Loucy (cell line): ENCODE measurements at regions not wholly inside any gene's neighbourhood (a gene's known extent, or its start where the extent isn't known, plus 50 kb on each side); places are given as distances from the start of the nearest gene placed in this dataset.

Source experiments
- H2AFZ ChIP-seq: fragments of 200-600 bp; sonication (generic); 2 replicates; pipeline ENCODE4 v1.6.0; 2016; ENCODE audit warnings: antibody characterized with exemption, mild to moderate bottlenecking, low read length, moderate library complexity
- H3F3A ChIP-seq: fragments of 200-600 bp; 2 replicates; pipeline ENCODE4 v1.6.0; 2016; ENCODE audit warnings: antibody characterized with exemption, low read depth, mild to moderate bottlenecking
- H3K27me3 ChIP-seq: fragments of 200-600 bp; sonication (generic); 2 replicates; pipeline ENCODE4 v1.6.1; 2014; ENCODE audit warnings: low read length, mild to moderate bottlenecking; ENCODE audit not compliant: insufficient read depth, poor library complexity, severe bottlenecking
- H3K36me3 ChIP-seq: fragments of 200-600 bp; sonication (generic); 2 replicates; pipeline ENCODE4 v1.6.1; 2016; ENCODE audit warnings: low read length; ENCODE audit not compliant: insufficient read depth
- H3K4me1 ChIP-seq: fragments of 200-600 bp; sonication (generic); 2 replicates; pipeline ENCODE4 v1.5.1; 2014; ENCODE audit warnings: low read length, mild to moderate bottlenecking; ENCODE audit not compliant: insufficient read depth, poor library complexity, severe bottlenecking
- H3K4me2 ChIP-seq: fragments of 200-600 bp; sonication (generic); 2 replicates; pipeline ENCODE4 v1.6.0; 2014; ENCODE audit warnings: antibody characterized with exemption, low read length, low read depth, mild to moderate bottlenecking; ENCODE audit not compliant: poor library complexity, severe bottlenecking
- H3K4me3 ChIP-seq: fragments of 200-600 bp; sonication (generic); 2 replicates; pipeline ENCODE4 v1.5.1; 2014; ENCODE audit warnings: low read length, mild to moderate bottlenecking, mixed read lengths; ENCODE audit not compliant: poor library complexity, severe bottlenecking
- H3K79me2 ChIP-seq: fragments of 200-600 bp; sonication (generic); 2 replicates; pipeline ENCODE4 v1.6.1; 2014; ENCODE audit warnings: low read length; ENCODE audit not compliant: insufficient read depth
- H3K9ac ChIP-seq: fragments of 200-600 bp; sonication (generic); 2 replicates; pipeline ENCODE4 v1.6.0; 2014; ENCODE audit warnings: mild to moderate bottlenecking, low read depth, low read length, moderate library complexity; ENCODE audit not compliant: poor library complexity, severe bottlenecking
- H3K9me2 ChIP-seq: fragments of 200-600 bp; sonication (generic); replicated peaks from 2 replicates; pipeline ENCODE4 v1.6.1; 2016; ENCODE audit warnings: low read depth, low read length, mixed read lengths
- H3K9me3 ChIP-seq: fragments of 200-600 bp; sonication (generic); 2 replicates; pipeline ENCODE4 v1.6.1; 2014; ENCODE audit warnings: mild to moderate bottlenecking, antibody characterized with exemption, low read length, low read depth; ENCODE audit not compliant: insufficient read depth
- H4K20me1 ChIP-seq: fragments of 200-600 bp; sonication (generic); 2 replicates; pipeline ENCODE4 v1.6.0; 2014; ENCODE audit warnings: antibody characterized with exemption, low read length, mild to moderate bottlenecking; ENCODE audit not compliant: insufficient read depth, poor library complexity, severe bottlenecking
- EZH2phosphoT487 ChIP-seq: fragments of 200-600 bp; IDR thresholded peaks from 2 replicates; pipeline ENCODE4 v1.6.1; 2018; ENCODE audit warnings: antibody characterized with exemption, mild to moderate bottlenecking, moderate library complexity, borderline replicate concordance
- TF ChIP-seq, protein P1 (sequence below): fragments of 200-600 bp; sonication (generic); conservative IDR thresholded peaks from 2 replicates; pipeline ENCODE4 v1.5.1; 2014; ENCODE audit warnings: mild to moderate bottlenecking, antibody characterized with exemption, low read length

DNA sequence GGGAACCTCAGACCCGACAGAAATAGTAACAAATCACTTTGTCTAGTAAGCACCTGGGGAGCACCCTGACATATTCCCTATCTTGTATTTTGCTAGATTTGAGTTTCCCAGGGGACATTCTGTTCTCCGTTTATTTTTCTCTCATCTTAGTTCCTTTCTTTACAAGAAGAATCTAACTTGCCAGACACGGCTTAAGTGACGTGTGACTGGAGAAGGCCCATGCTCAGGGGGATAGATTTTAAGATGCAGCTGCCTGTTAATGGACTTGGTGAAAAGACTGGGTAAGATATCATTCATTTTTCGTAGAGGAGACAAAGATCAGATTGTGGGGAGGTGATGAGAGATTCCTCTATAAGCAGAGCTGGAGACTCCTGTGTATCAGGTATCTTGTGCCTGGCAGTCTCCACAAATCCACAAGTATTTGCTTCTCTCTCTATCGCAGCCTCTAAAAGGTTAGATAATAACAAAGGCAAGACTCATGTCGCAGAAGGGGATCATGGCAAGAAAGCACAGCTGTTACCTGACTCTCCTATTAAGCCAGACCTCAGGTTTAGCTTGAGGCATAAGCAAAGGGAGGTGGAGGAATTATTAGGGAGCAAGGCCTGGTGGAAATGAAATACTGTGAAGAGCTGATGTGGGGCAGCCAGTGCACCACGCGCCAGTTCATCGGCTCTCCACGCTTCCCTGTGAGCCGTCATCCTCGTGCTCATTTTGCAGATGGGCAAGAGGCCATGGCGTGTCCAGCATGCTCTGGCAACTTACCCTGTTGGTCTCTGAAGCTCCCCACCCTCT, 347.2 kb upstream of the TNP1 start:
- H3K4me2 ChIP-seq = no peak overlapping the region
- H3K4me1 ChIP-seq = no peaks in the 10 kb centered on the region
- no peak overlapping the region for H3K4me3 ChIP-seq
- no peaks in the 10 kb centered on the region for H3K9me2 ChIP-seq
- H2AFZ ChIP-seq = peak overlapping the region; percentile 23; the same call in 1 of the 2 replicates
- H3K36me3 ChIP-seq = no peaks in the 10 kb centered on the region
- H3K9me3 ChIP-seq = peaks cover 7% of the 10 kb centered on the region
- H3K9ac ChIP-seq = no peak overlapping the region
- no peaks in the 10 kb centered on the region for H3K79me2 ChIP-seq
- no peaks in the 10 kb centered on the region for H3K27me3 ChIP-seq
- no peaks in the 10 kb centered on the region for H3F3A ChIP-seq
- H4K20me1 ChIP-seq = no peaks in the 10 kb centered on the region
- TF ChIP-seq, protein P1, sequence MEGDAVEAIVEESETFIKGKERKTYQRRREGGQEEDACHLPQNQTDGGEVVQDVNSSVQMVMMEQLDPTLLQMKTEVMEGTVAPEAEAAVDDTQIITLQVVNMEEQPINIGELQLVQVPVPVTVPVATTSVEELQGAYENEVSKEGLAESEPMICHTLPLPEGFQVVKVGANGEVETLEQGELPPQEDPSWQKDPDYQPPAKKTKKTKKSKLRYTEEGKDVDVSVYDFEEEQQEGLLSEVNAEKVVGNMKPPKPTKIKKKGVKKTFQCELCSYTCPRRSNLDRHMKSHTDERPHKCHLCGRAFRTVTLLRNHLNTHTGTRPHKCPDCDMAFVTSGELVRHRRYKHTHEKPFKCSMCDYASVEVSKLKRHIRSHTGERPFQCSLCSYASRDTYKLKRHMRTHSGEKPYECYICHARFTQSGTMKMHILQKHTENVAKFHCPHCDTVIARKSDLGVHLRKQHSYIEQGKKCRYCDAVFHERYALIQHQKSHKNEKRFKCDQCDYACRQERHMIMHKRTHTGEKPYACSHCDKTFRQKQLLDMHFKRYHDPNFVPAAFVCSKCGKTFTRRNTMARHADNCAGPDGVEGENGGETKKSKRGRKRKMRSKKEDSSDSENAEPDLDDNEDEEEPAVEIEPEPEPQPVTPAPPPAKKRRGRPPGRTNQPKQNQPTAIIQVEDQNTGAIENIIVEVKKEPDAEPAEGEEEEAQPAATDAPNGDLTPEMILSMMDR = no peak
- TF ChIP-seq EZH2phosphoT487 = no peak

DNA sequence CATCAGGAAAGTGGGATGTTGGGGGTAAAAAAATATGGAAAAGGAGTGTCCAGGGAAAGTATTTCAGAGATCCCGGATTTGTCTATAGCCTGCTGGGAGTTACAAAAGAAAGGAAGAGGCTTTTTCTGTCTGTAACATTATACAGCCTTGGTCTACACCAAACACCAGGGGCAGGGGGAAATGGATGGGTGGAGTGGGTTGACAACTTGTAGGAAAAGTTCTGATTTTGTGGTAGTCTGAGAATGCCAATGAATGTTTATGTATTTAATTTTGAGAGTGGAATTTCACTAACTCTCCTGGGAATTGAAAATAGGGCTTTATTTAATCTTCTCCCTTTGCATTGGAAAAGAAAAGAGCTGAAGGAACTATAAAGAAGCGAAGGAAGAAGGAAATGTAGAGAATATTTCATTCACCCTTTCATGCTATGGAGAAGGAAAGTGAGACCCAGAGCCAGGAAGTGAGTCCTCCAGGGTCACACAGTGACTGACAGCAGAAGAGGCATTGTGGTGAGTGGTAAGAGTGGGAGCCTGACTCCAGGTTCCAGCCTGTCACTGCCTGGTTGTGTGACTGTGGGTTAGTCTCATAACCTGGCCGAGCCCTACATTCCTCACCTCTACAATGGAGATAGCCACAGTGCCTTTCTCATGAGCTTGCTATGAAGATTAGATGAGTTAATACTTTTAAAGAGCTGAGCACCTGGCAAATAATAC, 346.3 kb upstream of the TNP1 start:
- Histone ChIP-seq H3F3A (no peaks in the 10 kb centered on the region), H2AFZ (no peak overlapping the region), H3K36me3 (no peaks in the 10 kb centered on the region), H3K9me3 (peaks cover 7% of the 10 kb centered on the region), H3K4me3 (no peak overlapping the region), H3K4me2 (no peak overlapping the region), H3K9me2 (no peaks in the 10 kb centered on the region), H3K79me2 (no peaks in the 10 kb centered on the region), H4K20me1 (no peaks in the 10 kb centered on the region), H3K27me3 (no peaks in the 10 kb centered on the region), H3K4me1 (no peaks in the 10 kb centered on the region), H3K9ac (no peak overlapping the region)
- TF ChIP-seq, protein P1 = no peak
- no peak for TF ChIP-seq EZH2phosphoT487

DNA sequence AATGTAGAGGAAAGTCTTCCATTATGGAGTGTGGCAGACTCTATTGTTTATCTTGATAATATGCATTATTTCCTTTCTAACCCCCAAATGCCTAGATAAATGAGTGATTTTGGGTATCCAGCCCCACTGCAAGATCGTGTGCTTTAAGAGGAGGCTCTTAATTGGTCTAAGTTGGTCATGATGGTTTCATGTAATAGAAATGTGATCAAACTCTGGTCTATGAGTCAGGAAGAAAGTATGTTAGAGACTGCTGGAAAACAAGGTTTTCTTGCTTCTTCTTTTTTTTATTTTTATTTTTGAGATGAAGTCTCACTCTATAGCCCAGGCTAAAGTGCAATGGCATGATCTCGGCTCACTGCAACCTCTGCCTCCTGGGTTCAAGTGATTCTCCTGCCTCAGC, 344.5 kb upstream of the TNP1 start:
- no peaks in the 10 kb centered on the region for H3K9me2 ChIP-seq
- H3K9ac ChIP-seq = no peak overlapping the region
- H3K4me2 ChIP-seq = no peak overlapping the region
- H3K27me3 ChIP-seq = no peaks in the 10 kb centered on the region
- H3K9me3 ChIP-seq = peaks cover 7% of the 10 kb centered on the region
- H4K20me1 ChIP-seq = no peaks in the 10 kb centered on the region
- no peak overlapping the region for H3K4me3 ChIP-seq
- H2AFZ ChIP-seq = no peak overlapping the region
- no peaks in the 10 kb centered on the region for H3F3A ChIP-seq
- no peaks in the 10 kb centered on the region for H3K79me2 ChIP-seq
- H3K4me1 ChIP-seq = no peaks in the 10 kb centered on the region
- TF ChIP-seq EZH2phosphoT487 = no peak
- TF ChIP-seq, protein P1 = no peak
- no peaks in the 10 kb centered on the region for H3K36me3 ChIP-seq
